ENCODE measurements at regions not wholly inside any gene's neighbourhood (a gene's known extent, or its start where the extent isn't known, plus 50 kb on each side); places are given as distances from the start of the nearest gene placed in this dataset.

DNA sequence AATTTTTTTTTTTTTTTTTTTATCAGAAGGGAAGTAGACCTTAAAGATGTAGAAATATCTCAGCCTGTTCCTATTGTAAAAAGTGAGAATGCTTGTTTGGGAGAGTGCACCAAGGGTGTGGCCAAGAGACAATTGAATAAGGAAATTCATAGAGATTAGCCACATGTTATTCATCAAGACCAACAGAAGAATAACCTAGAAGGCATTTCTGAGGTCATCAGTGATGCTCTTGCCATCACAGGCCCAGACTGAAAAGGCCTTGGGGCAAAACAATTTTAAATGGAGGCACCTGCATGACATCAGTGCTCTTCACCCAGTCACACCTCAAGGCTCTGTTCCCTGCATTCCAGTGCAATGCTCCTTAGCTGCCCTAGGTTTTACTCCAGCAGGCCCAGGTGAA is 2043.3 kb upstream of the PIK3C3 start:
- TF ChIP-seq, protein P1, sequence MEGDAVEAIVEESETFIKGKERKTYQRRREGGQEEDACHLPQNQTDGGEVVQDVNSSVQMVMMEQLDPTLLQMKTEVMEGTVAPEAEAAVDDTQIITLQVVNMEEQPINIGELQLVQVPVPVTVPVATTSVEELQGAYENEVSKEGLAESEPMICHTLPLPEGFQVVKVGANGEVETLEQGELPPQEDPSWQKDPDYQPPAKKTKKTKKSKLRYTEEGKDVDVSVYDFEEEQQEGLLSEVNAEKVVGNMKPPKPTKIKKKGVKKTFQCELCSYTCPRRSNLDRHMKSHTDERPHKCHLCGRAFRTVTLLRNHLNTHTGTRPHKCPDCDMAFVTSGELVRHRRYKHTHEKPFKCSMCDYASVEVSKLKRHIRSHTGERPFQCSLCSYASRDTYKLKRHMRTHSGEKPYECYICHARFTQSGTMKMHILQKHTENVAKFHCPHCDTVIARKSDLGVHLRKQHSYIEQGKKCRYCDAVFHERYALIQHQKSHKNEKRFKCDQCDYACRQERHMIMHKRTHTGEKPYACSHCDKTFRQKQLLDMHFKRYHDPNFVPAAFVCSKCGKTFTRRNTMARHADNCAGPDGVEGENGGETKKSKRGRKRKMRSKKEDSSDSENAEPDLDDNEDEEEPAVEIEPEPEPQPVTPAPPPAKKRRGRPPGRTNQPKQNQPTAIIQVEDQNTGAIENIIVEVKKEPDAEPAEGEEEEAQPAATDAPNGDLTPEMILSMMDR (IDR thresholded peaks at IDR 0.05) = no peak
- TF ChIP-seq POLR2A (IDR thresholded peaks at IDR 0.05) = no peak
- TF ChIP-seq EP300 (IDR thresholded peaks at IDR 0.05) = no peak

Measured in ovary (tissue), 3 donors.